ENCODE measurements at regions not wholly inside any gene's neighbourhood (a gene's known extent, or its start where the extent isn't known, plus 50 kb on each side); places are given as distances from the start of the nearest gene placed in this dataset.

GRCh38 chr20:51156041-51156982 is 133.4 kb upstream of the KCNG1 start:
- no peak for ATAC-seq

GRCh38 chr20:51154708-51155690 is 132.1 kb upstream of the KCNG1 start:
- no peak for ATAC-seq

GRCh38 chr20:51153867-51154707 is 131.2 kb upstream of the KCNG1 start:
- no peak for ATAC-seq

GRCh38 chr20:51148941-51149340 is 126.0 kb upstream of the KCNG1 start:
- no peak for ATAC-seq

- ATAC-seq: no peak
Observed at GRCh38 chr20:51144476-51144875, 121.6 kb upstream of the KCNG1 start.

- ATAC-seq: no peak
Observed at GRCh38 chr20:51143652-51144051, 120.7 kb upstream of the KCNG1 start.

GRCh38 chr20:51142448-51142847 is 119.5 kb upstream of the KCNG1 start:
- peak; percentile 48 for ATAC-seq

GRCh38 chr20:51140671-51141070 is 117.8 kb upstream of the KCNG1 start:
- no peak for ATAC-seq

GRCh38 chr20:51139891-51140290 is 117.0 kb upstream of the KCNG1 start:
- no peak for ATAC-seq

GRCh38 chr20:51138576-51138975 is 115.7 kb upstream of the KCNG1 start:
- no peak for ATAC-seq

GRCh38 chr20:51137461-51137860 is 114.6 kb upstream of the KCNG1 start:
- no peak for ATAC-seq

- no peak for ATAC-seq
Observed at GRCh38 chr20:51135926-51136715, 113.2 kb upstream of the KCNG1 start.

- ATAC-seq: no peak
Observed at GRCh38 chr20:51134405-51134804, 111.5 kb upstream of the KCNG1 start.

- no peak for ATAC-seq
Observed at GRCh38 chr20:51132279-51132678, 109.4 kb upstream of the KCNG1 start.

GRCh38 chr20:51131811-51132210 is 108.9 kb upstream of the KCNG1 start:
- ATAC-seq: no peak

- peak; percentile 73 for ATAC-seq
Observed at GRCh38 chr20:51129147-51129776, 106.4 kb upstream of the KCNG1 start.

- ATAC-seq: peak; percentile 68
Observed at GRCh38 chr20:51128198-51128597, 105.3 kb upstream of the KCNG1 start.

- no peak for ATAC-seq
Observed at GRCh38 chr20:51127713-51128112, 104.8 kb upstream of the KCNG1 start.

- peak; percentile 64 for ATAC-seq
Observed at GRCh38 chr20:51126337-51126736, 103.4 kb upstream of the KCNG1 start.

- ATAC-seq: no peak
Observed at GRCh38 chr20:51125780-51126179, 102.9 kb upstream of the KCNG1 start.

- no peak for ATAC-seq
Observed at GRCh38 chr20:51125105-51125504, 102.2 kb upstream of the KCNG1 start.
